NCI-H82 (cell line): ENCODE measurements at regions not wholly inside any gene's neighbourhood (a gene's known extent, or its start where the extent isn't known, plus 50 kb on each side); places are given as distances from the start of the nearest gene placed in this dataset.
A peak's percentile ranks its signal among the peaks of the same experiment; 100 is the strongest.

Source experiments
- DNase-seq: peaks from one replicate; lab custom pipeline; 2025; lab: John Stamatoyannopoulos, UW

- DNase-seq: peak; percentile 53
Observed at GRCh38 chr5:153130296-153130695, 360.2 kb upstream of the GRIA1 start.

- no peak for DNase-seq
Observed at GRCh38 chr5:153135411-153135810, 355.1 kb upstream of the GRIA1 start.

GRCh38 chr5:153136910-153137614 lies 353.4 kb upstream of the GRIA1 start:
- DNase-seq: no peak

GRCh38 chr5:153147891-153148623 lies 342.4 kb upstream of the GRIA1 start:
- peak; percentile 83 for DNase-seq

GRCh38 chr5:153148624-153148976 lies 341.9 kb upstream of the GRIA1 start:
- DNase-seq: no peak

- no peak for DNase-seq
Observed at GRCh38 chr5:153151558-153151957, 338.9 kb upstream of the GRIA1 start.

GRCh38 chr5:153153086-153153485 lies 337.4 kb upstream of the GRIA1 start:
- DNase-seq: no peak

- DNase-seq: no peak
Observed at GRCh38 chr5:153157156-153157555, 333.3 kb upstream of the GRIA1 start.

GRCh38 chr5:153158608-153159007 lies 331.9 kb upstream of the GRIA1 start:
- DNase-seq: no peak

- DNase-seq: no peak
Observed at GRCh38 chr5:153159616-153160015, 330.9 kb upstream of the GRIA1 start.

GRCh38 chr5:153168241-153168640 lies 322.2 kb upstream of the GRIA1 start:
- DNase-seq: no peak

- DNase-seq: no peak
Observed at GRCh38 chr5:153187503-153187902, 303.0 kb upstream of the GRIA1 start.

GRCh38 chr5:153206361-153206760 lies 284.1 kb upstream of the GRIA1 start:
- DNase-seq: no peak

GRCh38 chr5:153209016-153209415 lies 281.5 kb upstream of the GRIA1 start:
- no peak for DNase-seq

GRCh38 chr5:153209687-153210086 lies 280.8 kb upstream of the GRIA1 start:
- DNase-seq: no peak

GRCh38 chr5:153211076-153211475 lies 279.4 kb upstream of the GRIA1 start:
- no peak for DNase-seq

- DNase-seq: peak; percentile 54
Observed at GRCh38 chr5:153212471-153212870, 278.0 kb upstream of the GRIA1 start.

GRCh38 chr5:153222936-153223335 lies 267.5 kb upstream of the GRIA1 start:
- DNase-seq: no peak

GRCh38 chr5:153223376-153223775 lies 267.1 kb upstream of the GRIA1 start:
- no peak for DNase-seq

GRCh38 chr5:153224651-153225050 lies 265.8 kb upstream of the GRIA1 start:
- no peak for DNase-seq

- no peak for DNase-seq
Observed at GRCh38 chr5:153233933-153234332, 256.5 kb upstream of the GRIA1 start.

GRCh38 chr5:153236319-153236718 lies 254.2 kb upstream of the GRIA1 start:
- DNase-seq: no peak

GRCh38 chr5:153237671-153238332 lies 252.7 kb upstream of the GRIA1 start:
- no peak for DNase-seq
